K562 (cell line): ENCODE measurements at regions not wholly inside any gene's neighbourhood (a gene's known extent, or its start where the extent isn't known, plus 50 kb on each side); places are given as distances from the start of the nearest gene placed in this dataset.

Experiments used
- ERF ChIP-seq: fragments of 450-650 bp; formaldehyde crosslinking; IDR thresholded peaks from 2 replicates; pipeline ENCODE4 v1.4.0; 2020; ENCODE audit warnings: mild to moderate bottlenecking, mixed read lengths
- GMEB1 ChIP-seq: fragments of 250-450 bp; sonication (Bioruptor Pico); IDR thresholded peaks from 2 replicates; pipeline ENCODE4 v1.4.0; 2020; ENCODE audit warnings: mild to moderate bottlenecking
- ID3 ChIP-seq, 2 experiments: fragments of 250-450 bp in 1 of 2; fragments of 450-650 bp in 1 of 2; sonication (Bioruptor Pico) in 1 of 2; IDR thresholded peaks; 2 replicates each; pipeline versions ENCODE4 v1.6.1 to v1.8.0; 2016 to 2021; ENCODE audit warnings: mild to moderate bottlenecking in 2 of 2, moderate library complexity in 2 of 2, missing compliant biosample characterization in 1 of 2, missing genetic modification characterization in 1 of 2
- PRDM10 ChIP-seq: fragments of 450-650 bp; IDR thresholded peaks from 2 replicates; pipeline ENCODE4 v1.6.1; 2018; ENCODE audit not compliant: partially characterized antibody
- REST ChIP-seq, 2 experiments: fragments of 450-650 bp; formaldehyde crosslinking in 1 of 2; IDR thresholded peaks; 2 replicates each; pipeline versions ENCODE4 v1.4.0 to v1.6.1; 2014 to 2020; ENCODE audit warnings: mild to moderate bottlenecking in 2 of 2, borderline replicate concordance in 1 of 2, low read depth in 1 of 2
- TFAM ChIP-seq: fragments of 250-450 bp; sonication (Bioruptor Pico); conservative IDR thresholded peaks from 2 replicates; pipeline ENCODE4 v1.5.0; 2021; ENCODE audit warnings: mild to moderate bottlenecking, moderate library complexity
- ZNF280A ChIP-seq: fragments of 450-650 bp; IDR thresholded peaks from 2 replicates; pipeline ENCODE4 v1.6.1; 2018; ENCODE audit warnings: mild to moderate bottlenecking, low read depth; ENCODE audit not compliant: partially characterized antibody
- ZNF324 ChIP-seq: fragments of 250-450 bp; sonication (Bioruptor Pico); IDR thresholded peaks from 2 replicates; pipeline ENCODE4 v1.4.0; 2020; ENCODE audit warnings: mild to moderate bottlenecking

- TF ChIP-seq PRDM10, result no peak
- no peak for TF ChIP-seq REST (IDR thresholded peaks at IDR 0.05; ENCODE audit: borderline replicate concordance)
- no peak for TF ChIP-seq REST (CRISPR knock-in tag; IDR thresholded peaks at IDR 0.05; ENCODE audit: low read depth)
- no peak for TF ChIP-seq ID3 (CRISPR knock-in tag; IDR thresholded peaks at IDR 0.05)
- no peak for TF ChIP-seq ID3 (tag; IDR thresholded peaks at IDR 0.05)
- TF ChIP-seq TFAM (CRISPR knock-in tag), result no peak
- TF ChIP-seq ERF (CRISPR knock-in tag), result no peak
- no peak for TF ChIP-seq GMEB1 (CRISPR knock-in tag)
- no peak for TF ChIP-seq ZNF324
- no peak for TF ChIP-seq ZNF280A
These were observed 616.3 kb downstream of the PLA2G4A start (continued) for GRCh38 chr1:187445066-187445465.
